ENCODE measurements at regions not wholly inside any gene's neighbourhood (a gene's known extent, or its start where the extent isn't known, plus 50 kb on each side); places are given as distances from the start of the nearest gene placed in this dataset.

- H3K9me3 ChIP-seq (ENCODE audit: insufficient read depth, low read depth, low read length), result no peaks in the 10 kb centered on the region
- H4K20me1 ChIP-seq (ENCODE audit: insufficient read depth, low read length), result no peaks in the 10 kb centered on the region
- Mint-ChIP-seq H3K27ac (ENCODE audit: unreplicated experiment) (no peak overlapping the region), H3K4me1 (ENCODE audit: low read depth, unreplicated experiment) (peaks cover 2% of the 10 kb centered on the region), H3K36me3 (ENCODE audit: low read depth, unreplicated experiment) (no peaks in the 10 kb centered on the region), H3K9me3 (ENCODE audit: unreplicated experiment) (no peaks in the 10 kb centered on the region), H3K4me3 (ENCODE audit: unreplicated experiment) (no peak overlapping the region), H3K27me3 (ENCODE audit: low read depth, unreplicated experiment) (peaks cover 8% of the 10 kb centered on the region)
- H3K36me3 ChIP-seq (ENCODE audit: insufficient read depth, low read length), result no peaks in the 10 kb centered on the region
- H3K4me1 ChIP-seq (ENCODE audit: insufficient read depth, low read length), result no peaks in the 10 kb centered on the region
- H3K27me3 ChIP-seq (ENCODE audit: insufficient read depth, low read length), result no peaks in the 10 kb centered on the region
- FAIRE-seq, result no peak
- H2AFZ ChIP-seq (ENCODE audit: low read depth, low read length), result no peak overlapping the region
- H3K4me3 ChIP-seq (ENCODE audit: insufficient read depth, low read depth, low read length), result no peak overlapping the region
- H3K9ac ChIP-seq (ENCODE audit: low read length), result no peak overlapping the region
- no peak overlapping the region for H3K27ac ChIP-seq (ENCODE audit: low read depth, low read length)
- H3K79me2 ChIP-seq (ENCODE audit: insufficient read depth, low read length), result no peaks in the 10 kb centered on the region
- no peak for TF ChIP-seq CTCF (IDR thresholded peaks at IDR 0.05; ENCODE audit: insufficient read depth, low read depth, low read length)
- TF ChIP-seq EZH2 (IDR thresholded peaks at IDR 0.05; ENCODE audit: insufficient read depth, low read length), result no peak
- H3K4me2 ChIP-seq (ENCODE audit: low read length), result no peak overlapping the region
- no peak for DNase-seq (ENCODE audit: low read depth)
Observed at GRCh38 chr3:65201926-65202325, 514.1 kb upstream of the ADAMTS9 start.

- Histone ChIP-seq H3K4me1 (ENCODE audit: insufficient read depth, low read length) (no peaks in the 10 kb centered on the region), H3K9ac (ENCODE audit: low read length) (no peak overlapping the region), H3K4me2 (ENCODE audit: low read length) (no peak overlapping the region), H4K20me1 (ENCODE audit: insufficient read depth, low read length) (no peaks in the 10 kb centered on the region), H3K27ac (ENCODE audit: low read depth, low read length) (no peak overlapping the region), H3K27me3 (ENCODE audit: insufficient read depth, low read length) (no peaks in the 10 kb centered on the region), H3K79me2 (ENCODE audit: insufficient read depth, low read length) (no peaks in the 10 kb centered on the region), H2AFZ (ENCODE audit: low read depth, low read length) (no peak overlapping the region), H3K9me3 (ENCODE audit: insufficient read depth, low read depth, low read length) (no peaks in the 10 kb centered on the region), H3K4me3 (ENCODE audit: insufficient read depth, low read depth, low read length) (no peak overlapping the region), H3K36me3 (ENCODE audit: insufficient read depth, low read length) (no peaks in the 10 kb centered on the region)
- DNase-seq (ENCODE audit: low read depth) (no peak), FAIRE-seq (no peak)
- H3K27me3 Mint-ChIP-seq (ENCODE audit: low read depth, unreplicated experiment), result peaks cover 8% of the 10 kb centered on the region
- H3K36me3 Mint-ChIP-seq (ENCODE audit: low read depth, unreplicated experiment), result no peaks in the 10 kb centered on the region
- TF ChIP-seq CTCF (IDR thresholded peaks at IDR 0.05; ENCODE audit: insufficient read depth, low read depth, low read length), result no peak
- TF ChIP-seq EZH2 (IDR thresholded peaks at IDR 0.05; ENCODE audit: insufficient read depth, low read length), result no peak
- no peak overlapping the region for H3K27ac Mint-ChIP-seq (ENCODE audit: unreplicated experiment)
- H3K4me3 Mint-ChIP-seq (ENCODE audit: unreplicated experiment), result no peak overlapping the region
- H3K4me1 Mint-ChIP-seq (ENCODE audit: low read depth, unreplicated experiment), result peaks cover 12% of the 10 kb centered on the region
- no peaks in the 10 kb centered on the region for H3K9me3 Mint-ChIP-seq (ENCODE audit: unreplicated experiment)
Observed at GRCh38 chr3:65200310-65200970, 512.6 kb upstream of the ADAMTS9 start.

GRCh38 chr3:65196663-65197062 is 508.9 kb upstream of the ADAMTS9 start:
- H3K9me3 ChIP-seq (ENCODE audit: insufficient read depth, low read depth, low read length), result no peaks in the 10 kb centered on the region
- H2AFZ ChIP-seq (ENCODE audit: low read depth, low read length), result no peak overlapping the region
- Mint-ChIP-seq H3K27me3 (ENCODE audit: low read depth, unreplicated experiment) (peaks cover 8% of the 10 kb centered on the region), H3K4me3 (ENCODE audit: unreplicated experiment) (no peak overlapping the region), H3K36me3 (ENCODE audit: low read depth, unreplicated experiment) (no peaks in the 10 kb centered on the region), H3K27ac (ENCODE audit: unreplicated experiment) (no peak overlapping the region), H3K4me1 (ENCODE audit: low read depth, unreplicated experiment) (peaks cover 20% of the 10 kb centered on the region), H3K9me3 (ENCODE audit: unreplicated experiment) (no peaks in the 10 kb centered on the region)
- TF ChIP-seq EZH2 (IDR thresholded peaks at IDR 0.05; ENCODE audit: insufficient read depth, low read length) (no peak), CTCF (IDR thresholded peaks at IDR 0.05; ENCODE audit: insufficient read depth, low read depth, low read length) (no peak)
- no peak overlapping the region for H3K4me2 ChIP-seq (ENCODE audit: low read length)
- H3K4me1 ChIP-seq (ENCODE audit: insufficient read depth, low read length), result no peaks in the 10 kb centered on the region
- no peak for FAIRE-seq
- no peak overlapping the region for H3K4me3 ChIP-seq (ENCODE audit: insufficient read depth, low read depth, low read length)
- H3K79me2 ChIP-seq (ENCODE audit: insufficient read depth, low read length), result no peaks in the 10 kb centered on the region
- H4K20me1 ChIP-seq (ENCODE audit: insufficient read depth, low read length), result no peaks in the 10 kb centered on the region
- H3K27me3 ChIP-seq (ENCODE audit: insufficient read depth, low read length), result no peaks in the 10 kb centered on the region
- peak; percentile 38 for DNase-seq (ENCODE audit: low read depth)
- no peak overlapping the region for H3K9ac ChIP-seq (ENCODE audit: low read length)
- no peak overlapping the region for H3K27ac ChIP-seq (ENCODE audit: low read depth, low read length)
- H3K36me3 ChIP-seq (ENCODE audit: insufficient read depth, low read length), result no peaks in the 10 kb centered on the region
